ENCODE measurements at regions not wholly inside any gene's neighbourhood (a gene's known extent, or its start where the extent isn't known, plus 50 kb on each side); places are given as distances from the start of the nearest gene placed in this dataset.

DNA sequence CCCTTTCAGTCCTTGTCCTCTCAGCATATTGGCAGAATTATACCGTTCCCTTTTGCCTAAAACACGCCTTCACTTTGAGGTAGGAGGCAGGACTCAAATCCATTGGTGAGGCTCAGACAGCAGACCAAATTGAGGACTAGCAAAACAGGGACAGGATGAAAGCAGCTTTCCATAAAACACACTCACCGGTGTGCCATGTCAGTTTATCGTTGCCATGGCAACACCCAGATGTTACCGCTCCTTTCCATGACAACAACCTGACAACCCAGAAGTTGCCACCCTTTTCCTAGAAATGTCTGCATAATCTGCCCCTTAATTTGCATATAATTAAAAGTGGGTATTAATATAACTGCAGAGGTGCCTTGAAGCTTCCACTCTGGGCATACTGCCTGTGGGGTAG is 730.4 kb downstream of the METTL4 start:
- H3K4me1 Mint-ChIP-seq (ENCODE audit: low read depth, unreplicated experiment) = no peaks in the 10 kb centered on the region
- FAIRE-seq (no peak), DNase-seq (ENCODE audit: low read depth) (no peak)
- Histone ChIP-seq H4K20me1 (ENCODE audit: insufficient read depth, low read length) (no peaks in the 10 kb centered on the region), H3K9me3 (ENCODE audit: insufficient read depth, low read depth, low read length) (no peaks in the 10 kb centered on the region), H3K9ac (ENCODE audit: low read length) (no peak overlapping the region), H3K4me2 (ENCODE audit: low read length) (no peak overlapping the region), H3K4me3 (ENCODE audit: insufficient read depth, low read depth, low read length) (no peak overlapping the region), H3K27ac (ENCODE audit: low read depth, low read length) (no peak overlapping the region), H3K4me1 (ENCODE audit: insufficient read depth, low read length) (no peaks in the 10 kb centered on the region), H3K27me3 (ENCODE audit: insufficient read depth, low read length) (peaks cover 4% of the 10 kb centered on the region), H3K36me3 (ENCODE audit: insufficient read depth, low read length) (no peaks in the 10 kb centered on the region), H2AFZ (ENCODE audit: low read depth, low read length) (no peak overlapping the region), H3K79me2 (ENCODE audit: insufficient read depth, low read length) (no peaks in the 10 kb centered on the region)
- H3K27me3 Mint-ChIP-seq (ENCODE audit: low read depth, unreplicated experiment) = peaks cover 58% of the 10 kb centered on the region
- TF ChIP-seq, protein P1, sequence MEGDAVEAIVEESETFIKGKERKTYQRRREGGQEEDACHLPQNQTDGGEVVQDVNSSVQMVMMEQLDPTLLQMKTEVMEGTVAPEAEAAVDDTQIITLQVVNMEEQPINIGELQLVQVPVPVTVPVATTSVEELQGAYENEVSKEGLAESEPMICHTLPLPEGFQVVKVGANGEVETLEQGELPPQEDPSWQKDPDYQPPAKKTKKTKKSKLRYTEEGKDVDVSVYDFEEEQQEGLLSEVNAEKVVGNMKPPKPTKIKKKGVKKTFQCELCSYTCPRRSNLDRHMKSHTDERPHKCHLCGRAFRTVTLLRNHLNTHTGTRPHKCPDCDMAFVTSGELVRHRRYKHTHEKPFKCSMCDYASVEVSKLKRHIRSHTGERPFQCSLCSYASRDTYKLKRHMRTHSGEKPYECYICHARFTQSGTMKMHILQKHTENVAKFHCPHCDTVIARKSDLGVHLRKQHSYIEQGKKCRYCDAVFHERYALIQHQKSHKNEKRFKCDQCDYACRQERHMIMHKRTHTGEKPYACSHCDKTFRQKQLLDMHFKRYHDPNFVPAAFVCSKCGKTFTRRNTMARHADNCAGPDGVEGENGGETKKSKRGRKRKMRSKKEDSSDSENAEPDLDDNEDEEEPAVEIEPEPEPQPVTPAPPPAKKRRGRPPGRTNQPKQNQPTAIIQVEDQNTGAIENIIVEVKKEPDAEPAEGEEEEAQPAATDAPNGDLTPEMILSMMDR (IDR thresholded peaks at IDR 0.05; ENCODE audit: insufficient read depth, low read depth, low read length) = no peak
- no peak for TF ChIP-seq EZH2 (IDR thresholded peaks at IDR 0.05; ENCODE audit: insufficient read depth, low read length)
- H3K36me3 Mint-ChIP-seq (ENCODE audit: low read depth, unreplicated experiment) = peaks cover 2% of the 10 kb centered on the region
- no peak overlapping the region for H3K27ac Mint-ChIP-seq (ENCODE audit: unreplicated experiment)
- H3K9me3 Mint-ChIP-seq (ENCODE audit: unreplicated experiment) = peaks cover 13% of the 10 kb centered on the region
- no peak overlapping the region for H3K4me3 Mint-ChIP-seq (ENCODE audit: unreplicated experiment)

DNA sequence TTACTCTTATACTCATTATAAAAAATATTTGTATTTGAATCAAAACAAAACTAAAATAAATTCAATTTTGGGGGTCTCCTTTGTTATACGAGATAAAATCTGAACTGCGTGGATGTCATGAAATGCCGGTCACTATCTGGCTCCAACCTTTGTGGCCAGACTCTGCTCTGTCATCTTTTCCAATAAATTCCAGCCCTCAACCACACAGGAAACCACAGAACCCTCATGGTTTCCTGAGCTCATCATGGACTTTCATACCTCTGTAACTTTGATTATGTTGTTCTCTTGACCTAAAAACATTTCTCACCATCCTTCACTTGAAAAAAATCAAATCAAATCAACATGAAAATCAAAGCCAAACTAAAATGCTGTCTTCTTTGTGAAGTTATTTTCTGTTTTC is 724.7 kb downstream of the METTL4 start:
- H3K4me1 Mint-ChIP-seq (ENCODE audit: low read depth, unreplicated experiment) = peaks cover 15% of the 10 kb centered on the region
- no peaks in the 10 kb centered on the region for H3K36me3 Mint-ChIP-seq (ENCODE audit: low read depth, unreplicated experiment)
- H3K27me3 Mint-ChIP-seq (ENCODE audit: low read depth, unreplicated experiment) = peaks cover 52% of the 10 kb centered on the region
- H3K27ac Mint-ChIP-seq (ENCODE audit: unreplicated experiment) = no peak overlapping the region
- H3K4me2 ChIP-seq (ENCODE audit: low read length) = peak overlapping the region; percentile 65
- no peak overlapping the region for H3K27ac ChIP-seq (ENCODE audit: low read depth, low read length)
- no peaks in the 10 kb centered on the region for H3K36me3 ChIP-seq (ENCODE audit: insufficient read depth, low read length)
- no peaks in the 10 kb centered on the region for H3K79me2 ChIP-seq (ENCODE audit: insufficient read depth, low read length)
- H2AFZ ChIP-seq (ENCODE audit: low read depth, low read length) = no peak overlapping the region
- peaks cover 18% of the 10 kb centered on the region for H3K4me1 ChIP-seq (ENCODE audit: insufficient read depth, low read length)
- H3K4me3 ChIP-seq (ENCODE audit: insufficient read depth, low read depth, low read length) = no peak overlapping the region
- H3K9me3 Mint-ChIP-seq (ENCODE audit: unreplicated experiment) = peaks cover 7% of the 10 kb centered on the region
- no peak overlapping the region for H3K9ac ChIP-seq (ENCODE audit: low read length)
- FAIRE-seq = no peak
- peaks cover 11% of the 10 kb centered on the region for H3K27me3 ChIP-seq (ENCODE audit: insufficient read depth, low read length)
- H3K9me3 ChIP-seq (ENCODE audit: insufficient read depth, low read depth, low read length) = no peaks in the 10 kb centered on the region
- TF ChIP-seq, protein P1 (IDR thresholded peaks at IDR 0.05; ENCODE audit: insufficient read depth, low read depth, low read length) = no peak
- no peak for TF ChIP-seq EZH2 (IDR thresholded peaks at IDR 0.05; ENCODE audit: insufficient read depth, low read length)
- peak; percentile 63 for DNase-seq (ENCODE audit: low read depth)
- H3K4me3 Mint-ChIP-seq (ENCODE audit: unreplicated experiment) = no peak overlapping the region
- no peaks in the 10 kb centered on the region for H4K20me1 ChIP-seq (ENCODE audit: insufficient read depth, low read length)

DNA sequence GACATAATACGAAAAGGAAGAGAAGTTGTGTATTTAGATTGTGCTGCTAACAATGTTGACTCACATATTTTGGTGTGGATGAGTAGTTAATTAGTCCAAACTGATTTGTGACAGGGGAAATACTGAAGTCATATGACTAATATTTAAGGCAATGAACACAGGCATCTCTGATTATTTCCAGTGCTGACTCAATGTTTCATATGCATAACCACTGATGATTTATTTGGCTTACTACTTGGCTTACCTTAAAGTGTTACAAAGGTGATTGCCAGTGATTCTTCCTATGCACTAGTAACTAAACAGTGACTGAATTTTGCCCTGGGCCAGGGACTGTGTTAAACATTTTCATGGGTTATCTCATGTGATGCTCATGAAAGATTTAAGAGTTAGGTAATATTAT is 722.6 kb downstream of the METTL4 start:
- peaks cover 7% of the 10 kb centered on the region for H3K27me3 ChIP-seq (ENCODE audit: insufficient read depth, low read length)
- no peak overlapping the region for H3K4me3 Mint-ChIP-seq (ENCODE audit: unreplicated experiment)
- no peaks in the 10 kb centered on the region for H3K79me2 ChIP-seq (ENCODE audit: insufficient read depth, low read length)
- H3K9me3 Mint-ChIP-seq (ENCODE audit: unreplicated experiment) = peaks cover 3% of the 10 kb centered on the region
- H2AFZ ChIP-seq (ENCODE audit: low read depth, low read length) = no peak overlapping the region
- H3K9me3 ChIP-seq (ENCODE audit: insufficient read depth, low read depth, low read length) = no peaks in the 10 kb centered on the region
- H3K36me3 Mint-ChIP-seq (ENCODE audit: low read depth, unreplicated experiment) = no peaks in the 10 kb centered on the region
- DNase-seq (ENCODE audit: low read depth) (peak; percentile 58), FAIRE-seq (no peak)
- H3K4me2 ChIP-seq (ENCODE audit: low read length) = peak overlapping the region; percentile 2
- TF ChIP-seq, protein P1 (IDR thresholded peaks at IDR 0.05; ENCODE audit: insufficient read depth, low read depth, low read length) = no peak
- TF ChIP-seq EZH2 (IDR thresholded peaks at IDR 0.05; ENCODE audit: insufficient read depth, low read length) = no peak
- no peak overlapping the region for H3K4me3 ChIP-seq (ENCODE audit: insufficient read depth, low read depth, low read length)
- H3K9ac ChIP-seq (ENCODE audit: low read length) = no peak overlapping the region
- peaks cover 15% of the 10 kb centered on the region for H3K4me1 Mint-ChIP-seq (ENCODE audit: low read depth, unreplicated experiment)
- peaks cover 44% of the 10 kb centered on the region for H3K27me3 Mint-ChIP-seq (ENCODE audit: low read depth, unreplicated experiment)
- H3K27ac Mint-ChIP-seq (ENCODE audit: unreplicated experiment) = no peak overlapping the region
- H4K20me1 ChIP-seq (ENCODE audit: insufficient read depth, low read length) = no peaks in the 10 kb centered on the region
- no peaks in the 10 kb centered on the region for H3K36me3 ChIP-seq (ENCODE audit: insufficient read depth, low read length)
- no peak overlapping the region for H3K27ac ChIP-seq (ENCODE audit: low read depth, low read length)
- peaks cover 18% of the 10 kb centered on the region for H3K4me1 ChIP-seq (ENCODE audit: insufficient read depth, low read length)

Data from astrocyte (in vitro differentiated cells and primary cell).